LNCaP clone FGC (cell line): ENCODE measurements at regions not wholly inside any gene's neighbourhood (a gene's known extent, or its start where the extent isn't known, plus 50 kb on each side); places are given as distances from the start of the nearest gene placed in this dataset.

ENCODE experiments used
- DNase-seq: peaks from one replicate; pipeline ENCODE4 v3.0.0-alpha.2; 2011; ENCODE audit warnings: low read depth
- H3K4me3 ChIP-seq: 2 replicates; pipeline ENCODE4 v1.5.1; 2011; ENCODE audit warnings: mild to moderate bottlenecking, low read depth, low read length, control low read depth
- TF ChIP-seq, protein P1 (sequence below): IDR thresholded peaks from 2 replicates; pipeline ENCODE4 v1.5.1; 2012; ENCODE audit warnings: mild to moderate bottlenecking; ENCODE audit not compliant: control insufficient read depth, insufficient read depth; ENCODE audit errors: extremely low read depth

DNA sequence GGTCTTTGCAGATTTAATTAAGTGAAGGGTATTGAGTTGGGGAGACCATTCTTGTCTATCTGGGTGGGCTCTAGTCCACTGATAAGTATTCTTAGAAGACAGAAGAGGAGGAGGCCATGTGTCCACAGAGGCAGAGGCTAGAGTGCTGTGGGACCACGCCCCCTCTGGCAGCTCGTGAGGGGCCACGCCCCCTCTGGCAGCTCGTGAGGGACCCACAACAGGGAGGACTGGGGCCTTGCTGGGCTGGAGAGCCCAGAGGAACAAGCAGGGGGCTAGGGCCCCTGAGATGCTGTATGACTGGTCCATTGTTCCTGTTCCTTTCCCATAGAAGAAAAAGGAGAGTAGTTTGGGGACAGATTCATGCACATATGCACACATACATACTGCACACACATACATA, 106.8 kb downstream of the METRNL start:
- TF ChIP-seq, protein P1, sequence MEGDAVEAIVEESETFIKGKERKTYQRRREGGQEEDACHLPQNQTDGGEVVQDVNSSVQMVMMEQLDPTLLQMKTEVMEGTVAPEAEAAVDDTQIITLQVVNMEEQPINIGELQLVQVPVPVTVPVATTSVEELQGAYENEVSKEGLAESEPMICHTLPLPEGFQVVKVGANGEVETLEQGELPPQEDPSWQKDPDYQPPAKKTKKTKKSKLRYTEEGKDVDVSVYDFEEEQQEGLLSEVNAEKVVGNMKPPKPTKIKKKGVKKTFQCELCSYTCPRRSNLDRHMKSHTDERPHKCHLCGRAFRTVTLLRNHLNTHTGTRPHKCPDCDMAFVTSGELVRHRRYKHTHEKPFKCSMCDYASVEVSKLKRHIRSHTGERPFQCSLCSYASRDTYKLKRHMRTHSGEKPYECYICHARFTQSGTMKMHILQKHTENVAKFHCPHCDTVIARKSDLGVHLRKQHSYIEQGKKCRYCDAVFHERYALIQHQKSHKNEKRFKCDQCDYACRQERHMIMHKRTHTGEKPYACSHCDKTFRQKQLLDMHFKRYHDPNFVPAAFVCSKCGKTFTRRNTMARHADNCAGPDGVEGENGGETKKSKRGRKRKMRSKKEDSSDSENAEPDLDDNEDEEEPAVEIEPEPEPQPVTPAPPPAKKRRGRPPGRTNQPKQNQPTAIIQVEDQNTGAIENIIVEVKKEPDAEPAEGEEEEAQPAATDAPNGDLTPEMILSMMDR, result no peak
- no peak for DNase-seq
- H3K4me3 ChIP-seq, result no peak overlapping the region

DNA sequence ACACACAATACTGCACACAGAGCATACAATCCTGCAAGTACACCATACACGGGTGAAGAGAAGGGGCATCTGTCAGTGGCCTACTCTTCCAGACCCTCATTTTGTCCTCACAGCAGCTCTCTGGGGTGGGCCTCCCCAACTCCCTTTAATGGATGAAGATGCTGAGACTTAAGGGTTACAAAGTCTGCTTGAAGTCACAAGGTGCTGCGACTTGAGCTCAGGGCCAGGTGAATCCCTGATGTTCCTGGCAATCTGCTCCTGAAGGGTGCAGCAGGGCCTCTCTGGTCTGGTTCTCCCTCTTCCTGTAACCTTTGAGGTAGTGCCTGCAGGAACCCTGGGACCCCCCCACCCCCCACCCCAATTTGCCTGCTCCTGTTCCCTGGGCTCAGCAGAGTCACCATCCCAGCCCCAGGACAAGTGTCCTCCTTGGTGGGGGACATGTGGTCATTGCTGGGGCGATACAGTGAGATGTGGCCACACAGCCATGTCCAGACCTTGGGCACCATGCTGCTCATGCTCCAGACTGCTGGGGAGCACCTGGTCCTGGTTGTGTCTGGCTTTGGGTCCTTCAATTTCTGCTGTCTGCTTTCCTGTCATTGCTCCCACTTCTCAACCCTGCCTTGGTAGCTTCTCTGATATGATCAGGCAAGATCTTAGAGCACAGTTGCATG, 107.5 kb downstream of the METRNL start:
- TF ChIP-seq, protein P1, result no peak

DNA sequence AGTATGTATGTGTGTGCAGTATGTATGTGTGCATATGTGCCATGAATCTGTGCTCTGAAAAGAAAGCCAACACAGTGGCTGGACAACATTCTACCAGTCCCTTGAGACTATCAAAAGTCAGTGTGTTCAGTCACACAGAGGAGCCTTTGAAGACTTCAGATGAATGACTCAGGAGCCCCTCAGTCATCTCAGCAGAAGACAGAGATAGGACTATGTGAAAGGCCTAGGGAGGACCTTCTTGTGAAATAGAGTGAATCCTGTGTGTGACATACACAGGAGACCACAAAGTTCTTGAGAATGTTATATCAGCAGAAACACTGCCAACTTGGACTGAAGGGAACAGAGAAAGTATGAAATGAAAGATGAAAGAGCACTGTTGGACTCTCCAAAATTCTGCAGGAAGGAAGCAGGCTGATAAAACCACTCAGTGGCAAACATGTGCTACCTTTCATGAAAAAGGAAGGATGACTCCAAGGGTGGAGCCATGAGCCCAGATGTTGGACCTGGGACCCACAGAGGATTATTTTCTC, 108.4 kb downstream of the METRNL start:
- no peak overlapping the region for H3K4me3 ChIP-seq
- no peak for DNase-seq
- TF ChIP-seq, protein P1, result no peak

More for the DNA sequence above, 107.5 kb downstream of the METRNL start:
- DNase-seq, result no peak
- no peak overlapping the region for H3K4me3 ChIP-seq

DNA sequence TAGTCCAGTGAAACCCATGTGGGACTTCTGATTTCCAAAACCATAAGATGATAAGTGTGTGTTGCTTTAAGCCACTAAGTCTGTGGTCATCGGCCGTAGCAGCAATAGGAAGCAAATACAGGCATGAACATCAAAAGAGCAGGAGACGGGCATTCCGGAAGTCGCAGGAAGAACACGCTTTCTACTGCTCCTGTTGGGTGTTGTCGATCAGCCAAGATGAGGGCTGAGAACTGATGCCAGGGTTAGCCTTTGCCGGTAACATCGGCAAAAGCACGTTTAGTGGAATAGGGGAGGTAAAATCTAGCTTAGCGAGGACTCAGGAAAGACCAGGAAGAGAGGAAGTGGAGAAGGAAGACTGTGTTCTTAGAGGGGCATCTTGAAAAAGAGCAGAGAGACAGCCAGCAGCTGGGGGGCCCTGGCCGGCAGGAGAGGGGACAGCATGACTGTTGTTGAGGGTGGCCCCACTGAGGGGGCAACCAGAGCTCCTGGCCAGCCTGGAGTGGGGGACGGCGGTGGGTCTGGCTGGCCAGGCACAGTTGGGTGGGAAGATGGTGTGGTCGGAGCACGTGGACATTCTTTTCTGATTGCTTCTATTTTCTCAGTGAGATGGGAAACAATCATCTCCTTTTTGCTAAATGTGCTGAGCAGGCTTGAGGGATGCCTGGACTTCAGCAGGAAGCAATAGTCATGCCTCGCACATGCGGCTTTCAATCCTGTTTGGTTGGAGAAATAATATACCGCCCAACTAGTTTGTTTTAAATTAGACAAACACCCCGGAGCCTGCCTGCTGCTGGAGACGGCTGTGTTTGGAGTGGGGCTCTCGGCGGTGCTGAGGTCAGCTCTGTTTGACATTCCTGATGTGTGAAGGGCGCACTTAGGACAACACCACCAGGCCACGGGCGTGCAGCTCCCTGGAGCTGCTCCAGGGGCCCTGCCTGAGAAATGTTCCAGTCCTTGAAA, 109.9 kb downstream of the METRNL start:
- no peak for DNase-seq
- H3K4me3 ChIP-seq, result no peak overlapping the region
- TF ChIP-seq, protein P1, result no peak

DNA sequence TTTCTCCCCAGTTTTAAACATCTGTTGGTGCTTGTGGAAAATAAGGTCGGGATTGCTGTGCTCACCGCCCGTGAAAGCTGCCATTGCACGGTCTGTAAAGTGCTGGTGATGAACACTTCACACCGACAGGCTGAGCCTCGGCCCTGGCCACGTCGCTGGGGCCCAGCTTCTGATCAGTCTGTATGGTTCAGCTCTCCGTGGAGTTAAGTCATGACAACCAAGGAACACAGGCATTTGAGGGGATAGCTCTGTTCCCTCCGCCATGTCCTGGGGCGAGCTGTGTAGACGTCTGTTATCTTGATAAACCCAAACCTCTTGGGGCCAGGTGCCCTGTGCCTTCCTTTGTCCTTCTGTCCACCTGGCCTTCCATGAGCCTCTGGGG, 110.6 kb downstream of the METRNL start:
- H3K4me3 ChIP-seq, result no peak overlapping the region
- TF ChIP-seq, protein P1, result no peak
- DNase-seq, result no peak

DNA sequence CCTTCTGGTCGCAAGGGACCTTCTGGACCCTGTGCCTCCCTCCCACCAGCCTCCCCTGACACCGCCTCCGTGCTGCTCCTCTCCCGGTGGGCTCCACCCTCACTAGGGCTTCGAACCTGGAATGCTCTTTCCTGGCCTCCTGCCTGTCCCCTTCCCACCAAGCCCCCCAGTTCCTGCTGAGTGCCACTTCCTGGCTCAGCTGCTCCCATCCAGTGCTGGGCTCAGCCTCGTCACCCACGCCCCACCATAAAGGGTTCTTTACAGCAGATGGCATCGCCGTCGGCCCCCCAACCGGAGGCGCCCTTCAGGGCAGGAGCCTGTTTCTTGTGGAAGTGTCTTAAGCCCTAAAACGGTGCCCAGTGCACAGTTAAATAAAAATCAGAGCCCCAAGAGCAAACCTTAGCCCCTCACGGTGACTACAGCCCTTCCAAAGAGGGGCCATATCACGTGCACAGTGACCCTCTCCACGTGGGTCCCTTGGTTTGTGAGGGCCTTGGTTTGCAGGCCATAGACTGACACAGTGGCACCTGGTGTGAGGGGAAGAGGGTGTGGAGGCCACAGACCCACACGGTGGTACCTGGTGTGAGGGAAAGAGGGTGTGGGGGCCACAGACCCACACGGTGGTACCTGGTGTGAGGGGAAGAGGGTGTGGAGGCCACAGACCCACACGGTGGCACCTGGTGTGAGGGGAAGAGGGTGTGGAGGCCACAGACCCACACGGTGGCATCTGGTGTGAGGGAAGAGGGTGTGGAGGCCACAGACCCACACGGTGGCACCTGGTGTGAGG, 111.4 kb downstream of the METRNL start:
- H3K4me3 ChIP-seq, result no peak overlapping the region
- DNase-seq, result no peak

More for the DNA sequence above, 111.4 kb downstream of the METRNL start:
- TF ChIP-seq, protein P1, result no peak
